Glutamatergic neuron (in vitro differentiated cells): ENCODE measurements at regions not wholly inside any gene's neighbourhood (a gene's known extent, or its start where the extent isn't known, plus 50 kb on each side); places are given as distances from the start of the nearest gene placed in this dataset.

Experiments
- DNase-seq: peaks from one replicate; pipeline ENCODE4 v3.0.0; 2022
- H3K27ac Mint-ChIP-seq: one replicate; pipeline ENCODE4 v1.8.0; 2020; ENCODE audit warnings: mild to moderate bottlenecking, mixed read lengths, inconsistent platforms; ENCODE audit not compliant: unreplicated experiment
- H3K27me3 Mint-ChIP-seq: one replicate; pipeline ENCODE4 v1.8.0; 2020; ENCODE audit warnings: mild to moderate bottlenecking, moderate library complexity, mixed read lengths, inconsistent platforms; ENCODE audit not compliant: unreplicated experiment
- H3K36me3 Mint-ChIP-seq: one replicate; pipeline ENCODE4 v1.8.0; 2020; ENCODE audit warnings: mild to moderate bottlenecking, mixed read lengths, inconsistent platforms; ENCODE audit not compliant: unreplicated experiment
- H3K4me1 Mint-ChIP-seq: one replicate; pipeline ENCODE4 v1.8.0; 2020; ENCODE audit warnings: mild to moderate bottlenecking, low read depth, mixed read lengths, inconsistent platforms; ENCODE audit not compliant: unreplicated experiment
- H3K4me3 Mint-ChIP-seq: one replicate; pipeline ENCODE4 v1.8.0; 2020; ENCODE audit warnings: mild to moderate bottlenecking, mixed read lengths, inconsistent platforms; ENCODE audit not compliant: unreplicated experiment
- H3K9me3 Mint-ChIP-seq: one replicate; pipeline ENCODE4 v1.8.0; 2020; ENCODE audit warnings: mild to moderate bottlenecking, moderate library complexity, mixed read lengths, inconsistent platforms; ENCODE audit not compliant: unreplicated experiment
- TF ChIP-seq, protein P1 (sequence below): fragments of 200-600 bp; sonication (generic); IDR thresholded peaks from one replicate; pipeline ENCODE4 v1.5.0; 2021; ENCODE audit not compliant: partially characterized antibody, unreplicated experiment

DNA sequence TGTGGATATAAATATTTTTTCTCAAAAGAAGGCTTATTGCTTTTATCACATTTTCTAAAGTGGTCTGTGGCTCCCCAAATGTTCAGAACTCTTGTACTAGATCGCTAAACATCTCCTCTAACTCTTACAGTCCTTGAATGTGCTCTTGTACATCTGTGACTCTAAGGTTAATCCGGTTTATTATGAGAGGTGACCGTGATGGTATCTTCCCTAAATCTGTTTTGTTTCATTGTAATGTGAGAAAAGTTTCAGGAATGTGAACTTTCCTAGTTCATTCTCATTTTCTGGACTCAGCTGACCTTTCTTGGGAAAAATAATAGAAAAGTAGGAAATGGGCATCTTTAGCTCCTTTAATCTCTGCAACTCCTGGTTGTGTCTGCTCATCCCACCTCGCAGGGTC is 94.5 kb upstream of the CD180 start:
- H3K4me3 Mint-ChIP-seq = no peak overlapping the region
- no peaks in the 10 kb centered on the region for H3K36me3 Mint-ChIP-seq
- no peak overlapping the region for H3K27ac Mint-ChIP-seq
- no peaks in the 10 kb centered on the region for H3K4me1 Mint-ChIP-seq
- DNase-seq = no peak
- no peaks in the 10 kb centered on the region for H3K27me3 Mint-ChIP-seq
- no peaks in the 10 kb centered on the region for H3K9me3 Mint-ChIP-seq
- TF ChIP-seq, protein P1, sequence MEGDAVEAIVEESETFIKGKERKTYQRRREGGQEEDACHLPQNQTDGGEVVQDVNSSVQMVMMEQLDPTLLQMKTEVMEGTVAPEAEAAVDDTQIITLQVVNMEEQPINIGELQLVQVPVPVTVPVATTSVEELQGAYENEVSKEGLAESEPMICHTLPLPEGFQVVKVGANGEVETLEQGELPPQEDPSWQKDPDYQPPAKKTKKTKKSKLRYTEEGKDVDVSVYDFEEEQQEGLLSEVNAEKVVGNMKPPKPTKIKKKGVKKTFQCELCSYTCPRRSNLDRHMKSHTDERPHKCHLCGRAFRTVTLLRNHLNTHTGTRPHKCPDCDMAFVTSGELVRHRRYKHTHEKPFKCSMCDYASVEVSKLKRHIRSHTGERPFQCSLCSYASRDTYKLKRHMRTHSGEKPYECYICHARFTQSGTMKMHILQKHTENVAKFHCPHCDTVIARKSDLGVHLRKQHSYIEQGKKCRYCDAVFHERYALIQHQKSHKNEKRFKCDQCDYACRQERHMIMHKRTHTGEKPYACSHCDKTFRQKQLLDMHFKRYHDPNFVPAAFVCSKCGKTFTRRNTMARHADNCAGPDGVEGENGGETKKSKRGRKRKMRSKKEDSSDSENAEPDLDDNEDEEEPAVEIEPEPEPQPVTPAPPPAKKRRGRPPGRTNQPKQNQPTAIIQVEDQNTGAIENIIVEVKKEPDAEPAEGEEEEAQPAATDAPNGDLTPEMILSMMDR = no peak

- TF ChIP-seq, protein P1 = no peak
- no peaks in the 10 kb centered on the region for H3K27me3 Mint-ChIP-seq
- H3K4me1 Mint-ChIP-seq = no peaks in the 10 kb centered on the region
- no peaks in the 10 kb centered on the region for H3K36me3 Mint-ChIP-seq
- H3K9me3 Mint-ChIP-seq = no peaks in the 10 kb centered on the region
- no peak overlapping the region for H3K27ac Mint-ChIP-seq
- H3K4me3 Mint-ChIP-seq = no peak overlapping the region
- DNase-seq = no peak
These were observed 94.1 kb upstream of the CD180 start for GRCh38 chr5:67290655-67291054.

DNA sequence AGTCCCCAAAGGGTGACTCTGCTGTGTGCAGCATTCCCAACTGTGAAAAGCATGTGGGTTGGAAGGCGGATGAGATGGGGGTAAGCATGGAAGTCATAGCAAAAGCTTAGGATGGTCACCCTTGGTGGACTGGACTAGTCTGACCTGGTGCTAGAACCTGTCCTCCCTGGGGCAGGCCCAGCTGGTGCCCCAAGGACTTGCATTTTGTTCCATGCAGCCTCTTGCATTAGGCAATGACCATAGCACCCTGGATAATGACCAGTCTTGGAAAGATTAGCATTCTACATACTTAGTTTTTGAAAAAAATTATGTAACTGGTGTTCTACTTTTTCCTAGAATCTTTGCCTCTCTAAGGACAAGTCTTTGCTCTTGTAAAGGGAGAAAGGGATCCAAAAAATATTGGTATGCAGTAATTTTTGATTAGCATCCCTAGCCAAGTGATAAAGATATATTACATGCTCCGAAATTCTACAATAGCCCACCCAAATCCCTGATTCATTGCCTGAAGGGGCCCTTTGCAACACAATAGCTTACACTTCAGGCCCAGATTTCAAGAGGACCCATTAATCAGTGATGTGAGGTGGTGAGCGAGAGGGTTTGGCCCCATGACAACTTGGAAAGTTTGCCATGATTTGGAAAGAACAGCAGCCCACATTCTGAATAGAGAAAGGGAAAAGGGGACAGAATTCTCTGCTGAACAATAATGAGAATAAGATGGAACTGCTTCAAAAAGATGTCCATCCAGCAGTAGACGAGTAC is 93.3 kb upstream of the CD180 start:
- TF ChIP-seq, protein P1 = no peak
- Mint-ChIP-seq H3K27me3 (no peaks in the 10 kb centered on the region), H3K27ac (no peak overlapping the region), H3K4me3 (no peak overlapping the region), H3K9me3 (no peaks in the 10 kb centered on the region), H3K4me1 (no peaks in the 10 kb centered on the region), H3K36me3 (no peaks in the 10 kb centered on the region)
- DNase-seq = no peak

- Mint-ChIP-seq H3K27ac (no peak overlapping the region), H3K4me1 (no peaks in the 10 kb centered on the region), H3K9me3 (no peaks in the 10 kb centered on the region), H3K27me3 (no peaks in the 10 kb centered on the region), H3K36me3 (no peaks in the 10 kb centered on the region), H3K4me3 (no peak overlapping the region)
- TF ChIP-seq, protein P1 = no peak
- DNase-seq = no peak
These were observed 91.1 kb upstream of the CD180 start for GRCh38 chr5:67287510-67288268.

DNA sequence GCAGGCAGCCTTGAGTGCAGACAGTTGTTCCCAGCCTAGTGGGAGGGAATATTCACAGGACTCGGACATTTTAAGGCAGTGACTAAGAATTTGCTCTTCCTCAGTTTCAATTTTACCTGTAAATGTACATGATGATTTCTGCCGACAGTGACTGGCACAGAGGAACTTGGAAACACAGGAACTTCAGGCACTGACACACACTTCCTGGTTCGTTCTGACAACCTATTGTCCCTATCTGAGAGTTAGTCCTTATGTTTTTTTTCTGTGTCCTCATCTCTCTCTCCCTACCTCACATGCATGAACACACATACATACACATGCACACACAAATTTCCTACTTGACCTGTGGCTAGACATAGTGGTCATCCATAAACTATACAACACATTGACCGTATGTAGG is 89.4 kb upstream of the CD180 start:
- Mint-ChIP-seq H3K27me3 (no peaks in the 10 kb centered on the region), H3K9me3 (no peaks in the 10 kb centered on the region), H3K4me3 (no peak overlapping the region), H3K4me1 (no peaks in the 10 kb centered on the region), H3K27ac (no peak overlapping the region), H3K36me3 (no peaks in the 10 kb centered on the region)
- no peak for DNase-seq
- TF ChIP-seq, protein P1 = no peak
